ENCODE measurements at regions not wholly inside any gene's neighbourhood (a gene's known extent, or its start where the extent isn't known, plus 50 kb on each side); places are given as distances from the start of the nearest gene placed in this dataset.

DNA sequence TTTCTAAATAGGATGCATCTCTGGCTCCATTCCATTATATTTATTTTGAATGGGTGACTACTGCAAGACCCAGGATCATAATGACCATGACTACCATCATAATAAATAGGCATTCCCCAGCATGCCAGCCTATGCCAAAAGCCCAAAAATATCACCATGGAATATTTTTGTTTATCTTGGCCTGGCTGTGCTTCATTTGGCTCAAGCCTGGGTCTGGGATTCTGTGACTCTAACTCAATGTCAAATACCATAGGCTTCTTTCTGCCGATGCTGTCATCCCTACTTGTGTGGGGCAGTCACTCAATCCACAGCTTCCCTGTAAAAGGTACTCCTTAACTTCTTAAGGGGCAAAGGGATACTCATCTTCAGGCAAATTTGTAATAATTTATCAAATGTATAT is 66.6 kb downstream of the DIRAS3 start:
- H3K4me3 ChIP-seq (ENCODE audit: low read depth in 1 of 3, low read length in 3 of 3): no peak overlapping the region
- H3K9ac ChIP-seq (ENCODE audit: low read depth in 1 of 2, low read length in 2 of 2): no peak overlapping the region
- WGBS: 82% methylated on average over 1 of the region's 1 CpG
- no peaks in the 10 kb centered on the region for H3K4me1 ChIP-seq (ENCODE audit: control insufficient read depth in 4 of 4, insufficient read depth in 4 of 4, low read length in 3 of 4)
- DNase-seq (ENCODE audit: low spot score): no peak
- no peak for TF ChIP-seq ZBTB33 (IDR thresholded peaks at IDR 0.05)
- TF ChIP-seq HNF4A (conservative IDR thresholded peaks at IDR 0.05): no peak
- no peak for TF ChIP-seq GABPA (IDR thresholded peaks at IDR 0.05 in 1 of 2, conservative IDR thresholded peaks at IDR 0.05 in 1 of 2)
- no peak overlapping the region for H3K27ac ChIP-seq (ENCODE audit: low read depth in 1 of 2, low read length in 2 of 2)
- no peaks in the 10 kb centered on the region for H3K36me3 ChIP-seq (ENCODE audit: control insufficient read depth in 4 of 4, insufficient read depth in 3 of 4, low read depth in 1 of 4, low read length in 3 of 4)
- H3K9me3 ChIP-seq (ENCODE audit: control insufficient read depth in 4 of 4, low read length in 3 of 4): no peaks in the 10 kb centered on the region
- no peaks in the 10 kb centered on the region for H3K27me3 ChIP-seq (ENCODE audit: control insufficient read depth in 4 of 4, insufficient read depth in 4 of 4, low read length in 3 of 4)

DNA sequence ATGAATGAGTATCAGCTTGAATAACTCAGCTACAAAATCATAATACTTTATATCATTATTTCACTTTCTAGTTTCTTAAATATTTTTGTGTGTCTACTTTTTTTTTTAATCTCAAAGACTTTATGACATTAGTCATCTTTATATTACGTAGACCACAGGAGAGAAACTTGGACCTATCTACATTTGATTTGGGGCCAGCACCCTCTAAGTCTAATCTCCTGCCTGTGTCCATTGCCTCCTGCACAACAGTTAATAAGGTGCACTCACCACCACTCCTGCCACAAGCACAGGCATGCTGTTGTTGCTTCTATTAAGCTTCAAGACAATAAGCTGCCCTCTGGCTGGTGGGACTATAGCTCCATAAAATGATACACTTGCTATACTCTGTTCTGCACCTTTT is 70.4 kb downstream of the DIRAS3 start:
- no peak overlapping the region for H3K9ac ChIP-seq (ENCODE audit: low read depth in 1 of 2, low read length in 2 of 2)
- no peak overlapping the region for H3K4me3 ChIP-seq (ENCODE audit: low read depth in 1 of 3, low read length in 3 of 3)
- H3K27me3 ChIP-seq (ENCODE audit: control insufficient read depth in 4 of 4, insufficient read depth in 4 of 4, low read length in 3 of 4): no peaks in the 10 kb centered on the region
- WGBS: 91% methylated on average over 1 of the region's 1 CpG
- H3K27ac ChIP-seq (ENCODE audit: low read depth in 1 of 2, low read length in 2 of 2): no peak overlapping the region
- DNase-seq (ENCODE audit: low spot score): no peak
- no peaks in the 10 kb centered on the region for H3K36me3 ChIP-seq (ENCODE audit: control insufficient read depth in 4 of 4, insufficient read depth in 3 of 4, low read depth in 1 of 4, low read length in 3 of 4)
- no peaks in the 10 kb centered on the region for H3K9me3 ChIP-seq (ENCODE audit: control insufficient read depth in 4 of 4, low read length in 3 of 4)
- H3K4me1 ChIP-seq (ENCODE audit: control insufficient read depth in 4 of 4, insufficient read depth in 4 of 4, low read length in 3 of 4): no peaks in the 10 kb centered on the region
- TF ChIP-seq, protein P1, sequence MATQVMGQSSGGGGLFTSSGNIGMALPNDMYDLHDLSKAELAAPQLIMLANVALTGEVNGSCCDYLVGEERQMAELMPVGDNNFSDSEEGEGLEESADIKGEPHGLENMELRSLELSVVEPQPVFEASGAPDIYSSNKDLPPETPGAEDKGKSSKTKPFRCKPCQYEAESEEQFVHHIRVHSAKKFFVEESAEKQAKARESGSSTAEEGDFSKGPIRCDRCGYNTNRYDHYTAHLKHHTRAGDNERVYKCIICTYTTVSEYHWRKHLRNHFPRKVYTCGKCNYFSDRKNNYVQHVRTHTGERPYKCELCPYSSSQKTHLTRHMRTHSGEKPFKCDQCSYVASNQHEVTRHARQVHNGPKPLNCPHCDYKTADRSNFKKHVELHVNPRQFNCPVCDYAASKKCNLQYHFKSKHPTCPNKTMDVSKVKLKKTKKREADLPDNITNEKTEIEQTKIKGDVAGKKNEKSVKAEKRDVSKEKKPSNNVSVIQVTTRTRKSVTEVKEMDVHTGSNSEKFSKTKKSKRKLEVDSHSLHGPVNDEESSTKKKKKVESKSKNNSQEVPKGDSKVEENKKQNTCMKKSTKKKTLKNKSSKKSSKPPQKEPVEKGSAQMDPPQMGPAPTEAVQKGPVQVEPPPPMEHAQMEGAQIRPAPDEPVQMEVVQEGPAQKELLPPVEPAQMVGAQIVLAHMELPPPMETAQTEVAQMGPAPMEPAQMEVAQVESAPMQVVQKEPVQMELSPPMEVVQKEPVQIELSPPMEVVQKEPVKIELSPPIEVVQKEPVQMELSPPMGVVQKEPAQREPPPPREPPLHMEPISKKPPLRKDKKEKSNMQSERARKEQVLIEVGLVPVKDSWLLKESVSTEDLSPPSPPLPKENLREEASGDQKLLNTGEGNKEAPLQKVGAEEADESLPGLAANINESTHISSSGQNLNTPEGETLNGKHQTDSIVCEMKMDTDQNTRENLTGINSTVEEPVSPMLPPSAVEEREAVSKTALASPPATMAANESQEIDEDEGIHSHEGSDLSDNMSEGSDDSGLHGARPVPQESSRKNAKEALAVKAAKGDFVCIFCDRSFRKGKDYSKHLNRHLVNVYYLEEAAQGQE (IDR thresholded peaks at IDR 0.05): no peak
- TF ChIP-seq SP1 (IDR thresholded peaks at IDR 0.05) (no peak), RAD21 (IDR thresholded peaks at IDR 0.05) (no peak), FOXA2 (IDR thresholded peaks at IDR 0.05) (no peak), GABPA (IDR thresholded peaks at IDR 0.05 in 1 of 2, conservative IDR thresholded peaks at IDR 0.05 in 1 of 2) (no peak), YY1 (IDR thresholded peaks at IDR 0.05) (no peak), NR2F2 (IDR thresholded peaks at IDR 0.05) (no peak), HNF4G (IDR thresholded peaks at IDR 0.05) (no peak)
- TF ChIP-seq, protein P2, sequence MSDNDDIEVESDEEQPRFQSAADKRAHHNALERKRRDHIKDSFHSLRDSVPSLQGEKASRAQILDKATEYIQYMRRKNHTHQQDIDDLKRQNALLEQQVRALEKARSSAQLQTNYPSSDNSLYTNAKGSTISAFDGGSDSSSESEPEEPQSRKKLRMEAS (IDR thresholded peaks at IDR 0.05): no peak
- TF ChIP-seq, protein P3, sequence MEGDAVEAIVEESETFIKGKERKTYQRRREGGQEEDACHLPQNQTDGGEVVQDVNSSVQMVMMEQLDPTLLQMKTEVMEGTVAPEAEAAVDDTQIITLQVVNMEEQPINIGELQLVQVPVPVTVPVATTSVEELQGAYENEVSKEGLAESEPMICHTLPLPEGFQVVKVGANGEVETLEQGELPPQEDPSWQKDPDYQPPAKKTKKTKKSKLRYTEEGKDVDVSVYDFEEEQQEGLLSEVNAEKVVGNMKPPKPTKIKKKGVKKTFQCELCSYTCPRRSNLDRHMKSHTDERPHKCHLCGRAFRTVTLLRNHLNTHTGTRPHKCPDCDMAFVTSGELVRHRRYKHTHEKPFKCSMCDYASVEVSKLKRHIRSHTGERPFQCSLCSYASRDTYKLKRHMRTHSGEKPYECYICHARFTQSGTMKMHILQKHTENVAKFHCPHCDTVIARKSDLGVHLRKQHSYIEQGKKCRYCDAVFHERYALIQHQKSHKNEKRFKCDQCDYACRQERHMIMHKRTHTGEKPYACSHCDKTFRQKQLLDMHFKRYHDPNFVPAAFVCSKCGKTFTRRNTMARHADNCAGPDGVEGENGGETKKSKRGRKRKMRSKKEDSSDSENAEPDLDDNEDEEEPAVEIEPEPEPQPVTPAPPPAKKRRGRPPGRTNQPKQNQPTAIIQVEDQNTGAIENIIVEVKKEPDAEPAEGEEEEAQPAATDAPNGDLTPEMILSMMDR (IDR thresholded peaks at IDR 0.05; ENCODE audit: low read depth, low read length, missing input control): no peak

Data from liver (tissue), 8 donors.